Fibroblast of skin of scalp (primary cell): ENCODE measurements at regions not wholly inside any gene's neighbourhood (a gene's known extent, or its start where the extent isn't known, plus 50 kb on each side); places are given as distances from the start of the nearest gene placed in this dataset.
A peak's percentile ranks its signal among the peaks of the same experiment; 100 is the strongest.
"Not testable (repeated sequence)": the region's sequence is repeated elsewhere in the genome, so short reads cannot be mapped to it uniquely, and the experiment has no call there.

Experiments used
- DNase-seq: peaks from one replicate; pipeline ENCODE4 v3.0.0-alpha.2; 2013

DNA sequence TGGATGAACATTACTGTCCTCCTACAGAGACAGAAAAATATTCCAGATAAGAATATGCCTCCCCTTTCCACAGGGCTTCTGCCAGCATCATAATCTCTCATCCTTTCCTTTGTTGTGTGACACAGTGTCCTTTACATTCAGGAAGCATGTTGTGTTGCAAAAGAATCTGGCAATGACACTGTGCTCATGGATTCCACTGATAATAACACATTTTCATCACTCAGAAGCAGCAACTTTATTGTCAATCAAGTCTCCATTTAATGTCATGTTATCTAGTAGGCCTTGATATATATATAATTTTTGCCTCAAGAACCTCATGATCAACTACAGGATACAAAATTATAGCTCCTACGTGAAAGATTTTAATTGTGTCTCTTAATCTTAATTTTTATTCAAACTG lies 833.9 kb downstream of the FSTL5 start:
- DNase-seq = no peak

DNA sequence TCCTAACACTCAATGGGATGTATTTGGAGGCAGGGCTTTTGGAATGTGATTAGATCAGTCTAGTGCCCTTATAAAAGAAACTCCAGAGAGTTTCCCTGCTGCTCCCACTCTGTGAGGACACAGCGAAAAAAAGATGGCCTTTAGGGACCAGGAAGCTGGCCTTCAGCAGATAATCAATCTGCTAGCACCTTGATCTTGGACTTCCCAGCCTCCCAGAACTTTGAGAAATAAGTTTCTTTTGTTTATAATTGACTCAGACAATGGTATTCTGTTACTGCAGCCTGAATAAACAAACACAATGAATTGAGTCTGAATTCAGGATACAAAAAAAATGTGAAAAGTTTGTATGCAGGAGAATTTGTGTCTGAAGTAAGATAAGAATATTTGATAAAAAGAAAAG lies 842.1 kb downstream of the FSTL5 start:
- DNase-seq = no peak

DNA sequence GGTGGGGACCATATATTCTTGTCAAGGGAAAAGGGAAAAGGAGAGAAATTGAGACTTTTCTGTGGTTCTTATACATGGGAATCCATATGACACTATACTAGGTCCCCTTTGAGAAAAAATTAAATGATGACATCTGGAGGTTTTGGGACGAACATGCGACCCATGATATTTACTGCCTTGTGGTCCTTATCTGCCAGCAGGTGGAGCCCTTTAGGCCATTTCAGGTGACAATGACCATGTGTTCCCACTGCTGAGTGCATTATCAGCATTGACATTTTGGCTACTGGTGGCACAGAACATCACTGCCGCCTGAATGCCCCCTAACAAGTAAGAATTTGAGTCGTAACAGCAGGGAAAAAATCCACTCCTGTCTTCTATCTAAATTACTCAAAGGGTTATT lies 843.4 kb downstream of the FSTL5 start:
- DNase-seq = peak; percentile 31

DNA sequence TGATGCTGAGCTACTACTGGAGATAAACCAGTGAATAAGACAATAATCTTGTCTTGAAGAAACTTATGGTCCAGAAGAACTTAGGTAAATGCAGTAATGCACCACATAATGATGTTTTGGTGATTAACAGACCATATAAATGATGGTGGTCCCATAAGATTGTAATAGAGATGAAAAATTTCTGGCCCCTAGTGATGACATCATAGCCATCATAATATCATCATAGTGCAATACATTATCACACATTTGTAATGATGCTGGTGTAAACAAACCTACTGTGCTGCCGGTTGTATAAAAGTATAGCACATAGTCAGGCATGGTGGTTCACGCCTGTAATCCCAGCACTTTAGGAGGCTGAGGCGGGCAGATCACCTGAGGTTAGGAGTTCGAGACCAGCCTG lies 846.8 kb downstream of the FSTL5 start:
- DNase-seq = no peak

DNA sequence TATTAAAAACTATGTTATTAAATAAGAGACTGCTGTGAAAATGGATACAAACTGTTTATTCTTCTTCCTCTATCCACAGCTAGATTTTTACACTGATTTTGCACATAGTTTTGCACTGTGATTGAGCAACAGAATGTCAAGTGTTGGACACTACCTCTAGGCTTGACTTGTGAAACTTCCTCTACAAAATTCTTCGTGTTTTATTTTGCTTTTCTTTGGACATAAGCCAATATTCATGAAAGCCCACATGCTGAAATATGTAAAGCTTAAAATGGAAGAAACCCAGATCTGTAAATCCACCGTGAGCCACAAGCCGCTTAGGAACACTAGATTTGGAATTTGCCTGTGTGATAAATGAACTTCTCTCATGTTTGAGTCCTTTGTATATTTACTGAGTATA lies 849.4 kb downstream of the FSTL5 start:
- DNase-seq = no peak

DNA sequence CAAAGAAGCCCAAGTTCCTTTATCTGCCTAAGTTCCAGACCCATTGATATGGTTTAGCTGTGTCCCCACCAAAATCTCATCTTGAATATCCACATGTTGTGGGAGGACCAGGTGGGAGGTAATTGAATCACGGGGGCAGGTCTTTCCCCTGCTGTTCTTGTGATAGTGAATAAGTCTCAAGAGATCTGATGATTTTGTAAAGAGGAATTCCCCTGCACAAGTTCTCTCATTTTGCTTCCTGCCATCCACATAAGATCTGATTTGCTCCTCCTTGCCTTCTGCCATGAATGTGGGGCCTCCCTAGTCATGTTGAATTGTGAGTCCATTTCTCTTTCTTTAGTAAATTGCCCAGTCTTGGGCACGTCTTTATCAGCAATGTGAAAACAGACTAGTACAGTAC lies 860.2 kb downstream of the FSTL5 start:
- DNase-seq = no peak

DNA sequence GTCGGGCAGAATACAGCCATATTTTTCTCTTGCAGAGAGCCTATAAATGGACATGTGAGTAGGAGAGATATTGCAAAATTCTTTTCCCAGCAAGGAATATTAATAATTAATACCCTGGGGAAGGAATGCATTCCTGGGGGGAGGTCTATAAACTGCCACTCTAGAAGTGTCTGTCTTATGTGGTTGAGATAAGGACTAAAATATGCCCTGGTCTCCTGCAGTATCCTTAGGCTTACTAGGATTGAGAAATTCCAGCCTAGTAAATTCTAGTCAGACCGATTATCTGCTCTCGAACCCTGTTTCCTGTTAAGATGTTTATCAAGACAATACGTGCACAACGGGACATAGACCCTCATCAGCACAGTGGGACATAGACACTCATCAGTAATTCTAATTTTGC lies 872.6 kb downstream of the FSTL5 start:
- no peak for DNase-seq

DNA sequence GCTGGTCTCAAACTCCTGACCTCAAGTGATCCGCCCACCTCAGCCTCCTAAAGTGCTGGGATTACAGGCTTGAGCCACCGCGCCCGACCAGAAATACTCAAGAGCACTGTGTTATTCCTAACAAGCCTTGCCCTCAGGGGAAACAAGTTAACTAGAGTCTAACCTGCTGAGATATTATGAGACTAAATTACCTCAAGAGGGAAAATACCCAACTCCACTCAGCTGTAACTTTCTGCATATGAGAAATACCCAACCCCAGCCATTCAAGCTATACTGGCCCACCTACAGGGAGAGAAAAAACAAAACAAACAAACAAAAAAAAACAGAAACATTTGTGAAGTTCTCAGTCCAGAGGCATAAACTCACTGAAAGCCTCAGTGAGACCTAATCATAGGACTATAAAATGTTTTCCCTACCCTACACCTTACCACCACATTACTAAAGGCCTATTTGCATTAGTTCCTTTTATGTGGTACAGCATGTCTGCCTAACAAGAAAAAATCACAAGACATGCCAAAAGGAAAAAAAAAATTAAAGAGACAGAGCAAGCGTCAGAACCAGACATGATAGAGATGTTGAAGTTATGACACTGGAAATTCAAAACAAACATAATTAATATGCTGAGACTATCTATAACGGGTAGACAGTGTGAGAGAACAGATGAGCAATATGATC lies 876.0 kb downstream of the FSTL5 start:
- DNase-seq = no peak

- no peak for DNase-seq
Observed at GRCh38 chr4:161285461-161285860, 878.3 kb downstream of the FSTL5 start.

DNA sequence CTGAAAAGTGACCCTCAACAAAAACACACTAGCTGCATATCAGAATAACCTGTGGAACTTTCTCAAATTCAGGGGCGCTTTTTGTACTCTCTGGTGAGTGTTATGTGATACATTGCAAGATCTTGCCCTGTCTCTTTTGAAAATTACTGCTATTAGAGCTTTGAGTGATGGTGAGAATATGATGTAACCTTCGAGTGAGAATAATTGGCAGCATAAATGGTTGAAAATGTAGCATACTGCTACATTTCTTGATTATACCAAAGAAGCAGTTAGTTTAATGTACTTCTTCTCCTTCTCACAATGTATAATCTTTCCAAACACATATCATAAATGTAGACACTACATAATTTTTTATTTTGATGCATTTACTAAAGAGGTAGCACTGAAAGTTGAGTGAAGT lies 882.9 kb downstream of the FSTL5 start:
- no peak for DNase-seq

DNA sequence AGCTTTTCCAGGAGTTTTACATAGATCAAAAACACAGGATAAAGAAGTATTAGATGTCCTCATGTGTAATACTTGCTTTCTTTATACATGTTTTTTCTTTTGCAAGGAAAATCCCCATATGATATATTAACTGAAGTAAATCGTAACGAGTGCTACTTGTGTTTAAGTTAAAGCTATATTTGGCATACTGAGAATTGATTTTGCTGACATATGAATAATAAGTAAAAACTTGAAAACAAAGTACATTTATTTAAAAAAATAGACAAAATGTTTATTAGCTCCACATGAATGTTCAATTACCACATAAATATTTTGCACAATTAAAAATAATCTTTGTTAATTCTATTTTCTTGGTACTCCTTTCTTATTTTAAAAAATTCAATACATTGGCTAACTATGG lies 884.7 kb downstream of the FSTL5 start:
- no peak for DNase-seq

DNA sequence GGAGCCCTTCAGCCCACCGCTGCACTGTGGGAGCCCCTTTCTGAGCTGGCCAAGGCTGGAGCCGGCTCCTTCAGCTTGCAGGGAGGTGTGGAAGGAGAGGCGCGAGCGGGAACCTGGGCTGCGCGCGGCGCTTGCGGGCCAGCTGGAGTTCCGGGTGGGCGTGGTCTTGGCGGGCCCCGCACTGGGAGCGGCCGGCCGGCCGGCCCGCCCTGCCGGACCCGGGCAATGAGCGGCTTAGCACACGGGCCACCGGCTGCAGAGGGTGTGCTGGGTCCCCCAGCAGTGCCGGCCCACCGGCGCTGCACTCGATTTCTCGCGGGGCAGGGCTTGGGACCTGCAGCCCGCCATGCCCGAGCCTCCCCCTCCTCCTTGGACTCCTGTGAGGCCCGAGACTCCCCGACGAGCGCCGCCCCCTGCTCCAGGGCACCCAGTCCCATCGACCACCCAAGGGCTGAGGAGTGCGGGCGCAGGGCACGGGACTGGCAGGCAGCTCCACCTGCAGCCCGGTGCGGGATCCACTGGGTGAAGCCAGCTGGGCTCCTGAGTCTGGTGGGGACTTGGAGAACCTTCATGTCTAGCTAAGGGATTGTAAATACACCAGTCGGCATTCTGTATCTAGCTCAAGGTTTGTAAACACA lies 886.5 kb downstream of the FSTL5 start:
- DNase-seq = not testable (repeated sequence)

- DNase-seq = no peak
Observed at GRCh38 chr4:161273607-161274006, 890.2 kb downstream of the FSTL5 start.

- no peak for DNase-seq
Observed at GRCh38 chr4:161260819-161261218, 903.0 kb downstream of the FSTL5 start.

DNA sequence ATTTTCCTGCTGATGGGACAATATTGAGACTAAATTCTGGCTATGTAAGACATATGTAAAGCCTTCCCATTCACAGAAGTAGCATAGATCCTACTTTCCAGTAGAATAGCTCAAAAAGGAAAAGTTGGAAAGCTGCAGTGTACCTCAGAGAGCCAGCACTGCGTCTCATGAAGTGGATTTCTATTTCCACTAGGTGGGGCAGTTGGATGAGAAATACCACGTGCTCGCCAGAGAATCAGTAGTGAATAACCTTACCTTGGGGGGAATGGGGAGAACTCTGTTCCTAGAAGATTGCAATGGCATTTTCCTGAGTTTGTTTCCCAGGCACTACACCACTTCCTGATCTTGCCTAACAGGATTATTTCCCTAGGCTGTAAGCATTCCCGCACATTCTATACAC lies 907.1 kb downstream of the FSTL5 start:
- no peak for DNase-seq

- DNase-seq = no peak
Observed at GRCh38 chr4:161256172-161256571, 907.6 kb downstream of the FSTL5 start.

- no peak for DNase-seq
Observed at GRCh38 chr4:161254375-161254774, 909.4 kb downstream of the FSTL5 start.

GRCh38 chr4:161252520-161253141 lies 911.2 kb downstream of the FSTL5 start:
- DNase-seq = peak; percentile 9

GRCh38 chr4:161249779-161250440 lies 913.9 kb downstream of the FSTL5 start:
- DNase-seq = no peak

DNA sequence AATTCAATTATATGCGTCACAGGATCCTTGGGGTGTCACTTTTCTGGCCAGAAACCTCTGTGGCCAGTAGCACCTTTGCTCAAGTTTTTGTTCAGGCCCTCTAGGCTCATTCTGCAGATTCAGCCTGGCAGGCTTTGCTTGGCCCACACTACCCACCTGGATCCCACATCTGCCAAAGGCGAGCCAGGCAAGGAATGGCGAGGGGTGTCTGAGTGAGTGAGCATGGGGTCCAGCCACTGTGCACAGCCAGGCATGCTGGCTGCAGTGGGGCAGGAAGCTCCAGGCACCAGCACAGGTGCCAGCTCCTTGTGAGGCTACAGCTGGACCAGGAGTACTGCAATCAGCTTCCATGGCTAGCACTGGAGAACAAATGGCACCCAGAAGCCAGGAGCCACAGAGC lies 914.9 kb downstream of the FSTL5 start:
- DNase-seq = no peak

- no peak for DNase-seq
Observed at GRCh38 chr4:161247831-161248230, 916.0 kb downstream of the FSTL5 start.

GRCh38 chr4:161238033-161238432 lies 925.8 kb downstream of the FSTL5 start:
- no peak for DNase-seq

- DNase-seq = no peak
Observed at GRCh38 chr4:161237495-161237894, 926.3 kb downstream of the FSTL5 start.

DNA sequence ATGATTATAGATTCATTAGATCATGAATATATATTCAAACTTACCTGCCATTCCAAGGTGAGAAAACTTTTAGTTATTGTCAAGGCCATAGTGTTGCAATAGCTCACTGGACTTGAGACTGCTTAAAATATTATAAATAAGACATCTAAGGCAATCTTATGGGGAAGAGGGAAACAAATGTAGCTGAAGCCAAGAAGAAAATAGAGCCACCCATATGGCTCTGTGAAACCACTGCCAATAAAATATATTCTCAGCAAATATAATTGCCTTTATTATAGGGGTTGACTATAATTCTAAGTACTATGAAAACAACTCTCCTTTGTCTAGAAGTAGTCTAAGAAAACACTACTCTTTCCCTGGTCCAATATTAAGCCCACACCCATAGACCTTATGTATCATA lies 938.5 kb downstream of the FSTL5 start:
- DNase-seq = no peak
